Esophagus (tissue), 2 donors: ENCODE measurements at regions not wholly inside any gene's neighbourhood (a gene's known extent, or its start where the extent isn't known, plus 50 kb on each side); places are given as distances from the start of the nearest gene placed in this dataset.

Experiments used
- H3K27ac ChIP-seq, 2 donors: one replicate each; pipeline ENCODE4 v1.5.1; 2013; ENCODE audit warnings: low read depth in 2 of 2, mild to moderate bottlenecking in 2 of 2, inconsistent platforms in 1 of 2, low read length in 1 of 2, moderate library complexity in 1 of 2
- H3K27me3 ChIP-seq, 2 donors: one replicate each; pipeline ENCODE4 v1.6.1; 2013; ENCODE audit warnings: low read length in 2 of 2, control low read depth in 1 of 2, mild to moderate bottlenecking in 1 of 2; ENCODE audit not compliant: insufficient read depth in 2 of 2, control insufficient read depth in 1 of 2
- H3K36me3 ChIP-seq, 2 donors: one replicate each; pipeline ENCODE4 v1.6.1; 2013; ENCODE audit warnings: low read length in 1 of 2; ENCODE audit not compliant: control insufficient read depth in 2 of 2, insufficient read depth in 2 of 2
- H3K4me1 ChIP-seq, 2 donors: one replicate each; pipeline ENCODE4 v1.6.1; 2013; ENCODE audit warnings: low read length in 1 of 2; ENCODE audit not compliant: control insufficient read depth in 2 of 2, insufficient read depth in 2 of 2
- H3K4me3 ChIP-seq, 2 donors: one replicate each; pipeline ENCODE4 v1.5.1; 2013; ENCODE audit warnings: low read length in 2 of 2, mild to moderate bottlenecking in 2 of 2, low read depth in 1 of 2, moderate library complexity in 1 of 2
- H3K9me3 ChIP-seq, 2 donors: one replicate each; pipeline ENCODE4 v1.6.1; 2013; ENCODE audit warnings: mild to moderate bottlenecking in 2 of 2, low read depth in 1 of 2, low read length in 1 of 2, moderate library complexity in 1 of 2; ENCODE audit not compliant: control insufficient read depth in 2 of 2, insufficient read depth in 1 of 2
- WGBS, 2 donors: extraction: QIAGEN DNeasy Blood & Tissue Kit; methylation state at CpG; one replicate each; pipeline ENCODE4 v1.1.7; 2013; 5-methylcytosine and 5-hydroxymethylcytosine counted together
- donor health status: healthy with polysubstance abuse.
- donor health status: Bipolar disorder and iron deficiency.

GRCh38 chr13:57063007-57063406 is 77.7 kb upstream of the PRR20A start:
- 49 to 61% methylated on average over 5 of the region's 5 CpGs for WGBS, 2 donors
- Histone ChIP-seq H3K27ac (no peak overlapping the region), H3K4me3 (no peak overlapping the region)

GRCh38 chr13:57073983-57074382 is 66.7 kb upstream of the PRR20A start:
- no peaks in the 10 kb centered on the region for H3K4me1 ChIP-seq
- no peaks in the 10 kb centered on the region for H3K36me3 ChIP-seq
- H3K27ac ChIP-seq: no peak overlapping the region
- H3K27me3 ChIP-seq: no peaks in the 10 kb centered on the region
- H3K9me3 ChIP-seq: no peaks in the 10 kb centered on the region
- no peak overlapping the region for H3K4me3 ChIP-seq
- 64 to 70% methylated on average over 2 of the region's 2 CpGs for WGBS, 2 donors

More at GRCh38 chr13:57063007-57063406, 77.7 kb upstream of the PRR20A start:
- no peaks in the 10 kb centered on the region for H3K27me3 ChIP-seq
- no peaks in the 10 kb centered on the region for H3K4me1 ChIP-seq
- H3K9me3 ChIP-seq: no peaks in the 10 kb centered on the region
- H3K36me3 ChIP-seq: no peaks in the 10 kb centered on the region

DNA sequence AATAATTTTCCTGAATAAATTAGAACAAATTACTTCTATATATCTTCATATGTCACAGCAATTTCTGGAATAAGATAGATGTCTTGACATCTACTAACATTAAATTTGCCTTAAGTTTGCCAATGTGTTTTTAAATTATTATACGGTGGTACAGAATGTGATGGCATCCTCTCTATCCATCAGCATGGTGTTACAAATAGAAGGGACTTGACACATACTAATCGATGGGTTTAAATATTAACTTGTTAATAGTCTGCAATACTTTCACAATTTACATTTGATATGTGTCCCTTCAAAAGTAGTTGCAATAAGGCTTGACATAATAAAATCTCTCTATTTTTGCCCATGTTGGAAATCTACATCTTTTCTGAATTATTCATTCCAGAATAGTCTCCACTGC is 65.1 kb upstream of the PRR20A start:
- Histone ChIP-seq H3K4me3 (no peak overlapping the region), H3K27me3 (no peaks in the 10 kb centered on the region), H3K9me3 (no peaks in the 10 kb centered on the region), H3K36me3 (no peaks in the 10 kb centered on the region), H3K27ac (no peak overlapping the region), H3K4me1 (no peaks in the 10 kb centered on the region)
- 91 to 93% methylated on average over 2 of the region's 2 CpGs for WGBS, 2 donors

DNA sequence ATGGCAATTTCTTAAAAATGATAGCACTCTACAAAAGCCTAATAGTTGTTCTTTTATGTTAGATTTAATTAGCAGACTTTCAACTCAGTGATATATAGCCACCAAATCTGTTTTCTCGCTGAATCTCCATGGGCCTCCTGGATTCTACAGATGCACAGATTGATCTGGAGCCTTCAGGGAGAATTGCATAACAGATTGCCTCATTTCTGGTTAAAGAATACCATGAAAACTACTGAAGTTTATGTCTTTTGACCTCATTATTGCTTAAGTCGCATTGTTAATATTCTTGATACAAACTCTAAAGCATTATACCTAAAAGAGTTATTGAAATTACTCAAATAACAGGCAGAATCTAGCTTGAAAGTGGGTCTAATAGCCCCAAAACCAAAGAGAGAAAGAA is 53.7 kb upstream of the PRR20A start:
- Histone ChIP-seq H3K4me3 (no peak overlapping the region), H3K9me3 (peaks cover 0 to 2% of the 10 kb centered on the region in 2 donors), H3K4me1 (no peaks in the 10 kb centered on the region)

More for the DNA sequence above, 53.7 kb upstream of the PRR20A start:
- Histone ChIP-seq H3K27me3 (no peaks in the 10 kb centered on the region), H3K27ac (no peak overlapping the region), H3K36me3 (no peaks in the 10 kb centered on the region)
- WGBS, 2 donors: 83% methylated on average over 2 of the region's 2 CpGs
